Ishikawa (cell line): ENCODE measurements at regions not wholly inside any gene's neighbourhood (a gene's known extent, or its start where the extent isn't known, plus 50 kb on each side); places are given as distances from the start of the nearest gene placed in this dataset.

Experiments used
- EP300 ChIP-seq: IDR thresholded peaks from 2 replicates; pipeline ENCODE4 v1.6.1; 2012; ENCODE audit warnings: borderline replicate concordance
- RAD21 ChIP-seq: IDR thresholded peaks from 2 replicates; pipeline ENCODE4 v1.6.1; 2012; ENCODE audit warnings: low read depth
- TAF1 ChIP-seq: IDR thresholded peaks from 2 replicates; pipeline ENCODE4 v1.6.1; 2012; ENCODE audit warnings: low read depth, mild to moderate bottlenecking
- TCF12 ChIP-seq: IDR thresholded peaks from 2 replicates; pipeline ENCODE4 v1.6.1; 2012; ENCODE audit warnings: low read depth
- YY1 ChIP-seq: IDR thresholded peaks from 2 replicates; pipeline ENCODE4 v1.6.1; 2012; ENCODE audit warnings: low read depth
- ZBTB7A ChIP-seq: IDR thresholded peaks from 2 replicates; pipeline ENCODE4 v1.6.1; 2012; ENCODE audit warnings: low read depth
- TF ChIP-seq, protein P1 (sequence below): IDR thresholded peaks from 2 replicates; pipeline ENCODE4 v1.6.1; 2012; ENCODE audit warnings: low read depth, mild to moderate bottlenecking
- TF ChIP-seq, protein P2 (sequence below): IDR thresholded peaks from 2 replicates; pipeline ENCODE4 v1.6.1; 2012

GRCh38 chr14:49984424-49984823 lies 91.5 kb downstream of the ARF6 start:
- TF ChIP-seq RAD21 = no peak
- TF ChIP-seq, protein P1, sequence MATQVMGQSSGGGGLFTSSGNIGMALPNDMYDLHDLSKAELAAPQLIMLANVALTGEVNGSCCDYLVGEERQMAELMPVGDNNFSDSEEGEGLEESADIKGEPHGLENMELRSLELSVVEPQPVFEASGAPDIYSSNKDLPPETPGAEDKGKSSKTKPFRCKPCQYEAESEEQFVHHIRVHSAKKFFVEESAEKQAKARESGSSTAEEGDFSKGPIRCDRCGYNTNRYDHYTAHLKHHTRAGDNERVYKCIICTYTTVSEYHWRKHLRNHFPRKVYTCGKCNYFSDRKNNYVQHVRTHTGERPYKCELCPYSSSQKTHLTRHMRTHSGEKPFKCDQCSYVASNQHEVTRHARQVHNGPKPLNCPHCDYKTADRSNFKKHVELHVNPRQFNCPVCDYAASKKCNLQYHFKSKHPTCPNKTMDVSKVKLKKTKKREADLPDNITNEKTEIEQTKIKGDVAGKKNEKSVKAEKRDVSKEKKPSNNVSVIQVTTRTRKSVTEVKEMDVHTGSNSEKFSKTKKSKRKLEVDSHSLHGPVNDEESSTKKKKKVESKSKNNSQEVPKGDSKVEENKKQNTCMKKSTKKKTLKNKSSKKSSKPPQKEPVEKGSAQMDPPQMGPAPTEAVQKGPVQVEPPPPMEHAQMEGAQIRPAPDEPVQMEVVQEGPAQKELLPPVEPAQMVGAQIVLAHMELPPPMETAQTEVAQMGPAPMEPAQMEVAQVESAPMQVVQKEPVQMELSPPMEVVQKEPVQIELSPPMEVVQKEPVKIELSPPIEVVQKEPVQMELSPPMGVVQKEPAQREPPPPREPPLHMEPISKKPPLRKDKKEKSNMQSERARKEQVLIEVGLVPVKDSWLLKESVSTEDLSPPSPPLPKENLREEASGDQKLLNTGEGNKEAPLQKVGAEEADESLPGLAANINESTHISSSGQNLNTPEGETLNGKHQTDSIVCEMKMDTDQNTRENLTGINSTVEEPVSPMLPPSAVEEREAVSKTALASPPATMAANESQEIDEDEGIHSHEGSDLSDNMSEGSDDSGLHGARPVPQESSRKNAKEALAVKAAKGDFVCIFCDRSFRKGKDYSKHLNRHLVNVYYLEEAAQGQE = no peak
- no peak for TF ChIP-seq ZBTB7A
- no peak for TF ChIP-seq TCF12
- TF ChIP-seq EP300 = no peak
- no peak for TF ChIP-seq TAF1
- no peak for TF ChIP-seq YY1
- TF ChIP-seq, protein P2, sequence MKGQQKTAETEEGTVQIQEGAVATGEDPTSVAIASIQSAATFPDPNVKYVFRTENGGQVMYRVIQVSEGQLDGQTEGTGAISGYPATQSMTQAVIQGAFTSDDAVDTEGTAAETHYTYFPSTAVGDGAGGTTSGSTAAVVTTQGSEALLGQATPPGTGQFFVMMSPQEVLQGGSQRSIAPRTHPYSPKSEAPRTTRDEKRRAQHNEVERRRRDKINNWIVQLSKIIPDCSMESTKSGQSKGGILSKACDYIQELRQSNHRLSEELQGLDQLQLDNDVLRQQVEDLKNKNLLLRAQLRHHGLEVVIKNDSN = no peak
